A549 (cell line): ENCODE measurements at regions not wholly inside any gene's neighbourhood (a gene's known extent, or its start where the extent isn't known, plus 50 kb on each side); places are given as distances from the start of the nearest gene placed in this dataset.

Source experiments
- ATAC-seq, 2 experiments: fragments of 200-7000 bp in 1 of 2; fragments of >200 bp in 1 of 2; cut with Nextera tagmentation in 1 of 2; cut with Tn5 transposase in 1 of 2; 3 replicates each; pipeline versions ENCODE4 v1.8.0 to v1.9.1; 2018 to 2020; ENCODE audit warnings: mild to moderate bottlenecking in 1 of 2, moderate library complexity in 1 of 2
- CTCF ChIA-PET: fragments of 300-600 bp; sonication (Branson Sonifier 250); formaldehyde crosslinking; extraction: SDS; loops from one replicate; lab custom pipeline; 2021; ENCODE audit warnings: antibody characterized with exemption, inconsistent platforms; lab: Yijun Ruan, JAX
- POLR2A ChIA-PET: fragments of 350-600 bp; formaldehyde crosslinking; extraction: SDS; loops from one replicate; lab custom pipeline; 2021; ENCODE audit warnings: antibody characterized with exemption, inconsistent platforms; lab: Yijun Ruan, JAX
- DNase-seq, 2 experiments: peaks; one replicate each; pipeline versions ENCODE4 v3.0.0 to v3.0.0-alpha.2; 2011 to 2016; ENCODE audit warnings: low read depth in 1 of 2, low spot score in 1 of 2
- FAIRE-seq: peaks from 2 replicates; lab custom pipeline; 2011; peaks lifted over from hg19 to GRCh38; lab: Jason Lieb, UNC
- H3K27ac ChIP-seq, 2 experiments: fragments of >200 bp; sonication (Bioruptor Twin); formaldehyde crosslinking; 3 replicates each; pipeline ENCODE4 v1.5.1; 2016 to 2017
- H3K4me1 ChIP-seq: fragments of >200 bp; sonication (Bioruptor Twin); formaldehyde crosslinking; 3 replicates; pipeline ENCODE4 v1.6.1; 2016
- H3K4me2 ChIP-seq: fragments of >200 bp; sonication (Bioruptor Twin); formaldehyde crosslinking; 3 replicates; pipeline ENCODE4 v1.6.1; 2016
- H3K4me3 ChIP-seq: fragments of >200 bp; sonication (Bioruptor Twin); formaldehyde crosslinking; 3 replicates; pipeline ENCODE4 v1.5.1; 2016
- H3K9me3 ChIP-seq: fragments of >200 bp; sonication (Bioruptor Twin); formaldehyde crosslinking; 3 replicates; pipeline ENCODE4 v1.6.1; 2016
- CBX8 ChIP-seq: fragments of 200-600 bp; sonication (generic); IDR thresholded peaks from 2 replicates; pipeline ENCODE4 v1.6.1; 2016
- CEBPB ChIP-seq, 2 experiments: fragments of >200 bp in 1 of 2; sonication (Bioruptor Twin) in 1 of 2; formaldehyde crosslinking in 1 of 2; IDR thresholded peaks; 2 replicates each; pipeline ENCODE4 v1.6.1; 2012 to 2016
- CHD4 ChIP-seq: fragments of 200-600 bp; sonication (generic); IDR thresholded peaks from 2 replicates; pipeline ENCODE4 v1.6.1; 2016; ENCODE audit warnings: antibody characterized with exemption, mild to moderate bottlenecking, borderline replicate concordance
- EHF ChIP-seq: fragments of 250-450 bp; sonication (Bioruptor Pico); IDR thresholded peaks from 2 replicates; pipeline ENCODE4 v1.5.0; 2020; ENCODE audit warnings: mild to moderate bottlenecking
- EP300 ChIP-seq, 2 experiments: fragments of >200 bp; sonication (Bioruptor Twin); formaldehyde crosslinking; IDR thresholded peaks; 2 replicates in 1 of 2; 3 replicates in 1 of 2; pipeline ENCODE4 v1.6.1; 2016 to 2017
- ESRRA ChIP-seq: fragments of 150-350 bp; IDR thresholded peaks from 2 replicates; pipeline ENCODE4 v1.6.1; 2014; ENCODE audit warnings: mild to moderate bottlenecking, low read length, borderline replicate concordance
- FOSB ChIP-seq: fragments of 250-450 bp; sonication (Bioruptor Pico); IDR thresholded peaks from 2 replicates; pipeline ENCODE4 v1.5.0; 2020; ENCODE audit warnings: mild to moderate bottlenecking, moderate library complexity
- FOSL2 ChIP-seq, 2 experiments: fragments of 450-650 bp in 1 of 2; fragments of >200 bp in 1 of 2; sonication (Bioruptor Twin) in 1 of 2; formaldehyde crosslinking; IDR thresholded peaks; 2 replicates each; pipeline versions ENCODE4 v1.5.0 to v1.6.1; 2016 to 2020; ENCODE audit warnings: mild to moderate bottlenecking in 1 of 2, moderate library complexity in 1 of 2
- GATA3 ChIP-seq: IDR thresholded peaks from 2 replicates; pipeline ENCODE4 v1.6.1; 2012; ENCODE audit warnings: borderline replicate concordance
- HOXA7 ChIP-seq: fragments of 250-450 bp; sonication (Bioruptor Pico); IDR thresholded peaks from 2 replicates; pipeline ENCODE4 v1.5.0; 2020; ENCODE audit warnings: mild to moderate bottlenecking, moderate library complexity
- JUN ChIP-seq, 2 experiments: fragments of >200 bp; sonication (Bioruptor Twin); formaldehyde crosslinking; IDR thresholded peaks; 2 replicates in 1 of 2; 3 replicates in 1 of 2; pipeline ENCODE4 v1.6.1; 2016 to 2017
- JUNB ChIP-seq: fragments of >200 bp; sonication (Bioruptor Twin); formaldehyde crosslinking; IDR thresholded peaks from 2 replicates; pipeline ENCODE4 v1.6.1; 2016
- KDM1A ChIP-seq: fragments of 200-600 bp; sonication (generic); IDR thresholded peaks from 2 replicates; pipeline ENCODE4 v1.6.1; 2016; ENCODE audit warnings: low read depth, mild to moderate bottlenecking
- KDM5A ChIP-seq: fragments of 200-600 bp; sonication (generic); IDR thresholded peaks from 2 replicates; pipeline ENCODE4 v1.6.1; 2016; ENCODE audit warnings: antibody characterized with exemption, mild to moderate bottlenecking
- MAZ ChIP-seq: fragments of 150-350 bp; IDR thresholded peaks from 2 replicates; pipeline ENCODE4 v1.6.1; 2014; ENCODE audit warnings: antibody characterized with exemption, low read depth, low read length, borderline replicate concordance
- NFE2L2 ChIP-seq: fragments of 150-350 bp; conservative IDR thresholded peaks from 2 replicates; pipeline ENCODE4 v1.6.1; 2014; ENCODE audit warnings: low read length
- NPAS2 ChIP-seq: fragments of 250-450 bp; sonication (Bioruptor Pico); IDR thresholded peaks from 2 replicates; pipeline ENCODE4 v1.8.0; 2022; ENCODE audit warnings: mild to moderate bottlenecking, moderate library complexity, borderline replicate concordance
- NR3C1 ChIP-seq: fragments of >200 bp; sonication (Bioruptor Twin); formaldehyde crosslinking; IDR thresholded peaks from 3 replicates; pipeline ENCODE4 v1.6.1; 2017
- PHF8 ChIP-seq: fragments of 200-600 bp; sonication (generic); IDR thresholded peaks from 2 replicates; pipeline ENCODE4 v1.6.1; 2016; ENCODE audit warnings: low read depth, mild to moderate bottlenecking, antibody characterized with exemption, moderate library complexity, borderline replicate concordance
- RAD21 ChIP-seq, 2 experiments: fragments of >200 bp in 1 of 2; sonication (Bioruptor Twin) in 1 of 2; formaldehyde crosslinking in 1 of 2; IDR thresholded peaks in 1 of 2; conservative IDR thresholded peaks in 1 of 2; 2 replicates in 1 of 2; 3 replicates in 1 of 2; pipeline ENCODE4 v1.6.1; 2012 to 2018; ENCODE audit warnings: inconsistent platforms in 1 of 2
- RARB ChIP-seq: fragments of 250-450 bp; sonication (Bioruptor Pico); IDR thresholded peaks from 2 replicates; pipeline ENCODE4 v1.8.0; 2021; ENCODE audit warnings: mild to moderate bottlenecking, moderate library complexity
- RFX5 ChIP-seq: fragments of 450-650 bp; IDR thresholded peaks from 2 replicates; pipeline ENCODE4 v1.7.1; 2014; ENCODE audit warnings: antibody characterized with exemption, mild to moderate bottlenecking, moderate library complexity
- RNF2 ChIP-seq: fragments of 200-600 bp; sonication (generic); IDR thresholded peaks from 2 replicates; pipeline ENCODE4 v1.6.1; 2016; ENCODE audit warnings: low read depth, mild to moderate bottlenecking, antibody characterized with exemption, moderate library complexity, borderline replicate concordance
- SMC3 ChIP-seq: fragments of >200 bp; sonication (Bioruptor Twin); formaldehyde crosslinking; IDR thresholded peaks from 3 replicates; pipeline ENCODE4 v1.6.1; 2018; ENCODE audit warnings: inconsistent platforms
- SREBF2 ChIP-seq: fragments of 450-650 bp; IDR thresholded peaks from 2 replicates; pipeline ENCODE4 v1.6.1; 2014; ENCODE audit warnings: mild to moderate bottlenecking, moderate library complexity
- TFCP2L1 ChIP-seq: fragments of 250-450 bp; sonication (Bioruptor Pico); IDR thresholded peaks from 2 replicates; pipeline ENCODE4 v1.5.0; 2021; ENCODE audit warnings: mild to moderate bottlenecking
- TP53 ChIP-seq: fragments of 250-450 bp; sonication (Bioruptor Pico); IDR thresholded peaks from 2 replicates; pipeline ENCODE4 v1.5.0; 2021; ENCODE audit warnings: mild to moderate bottlenecking, moderate library complexity
- ZFP36 ChIP-seq: fragments of 450-650 bp; IDR thresholded peaks from 2 replicates; pipeline ENCODE4 v1.6.1; 2014; ENCODE audit warnings: borderline replicate concordance; ENCODE audit not compliant: partially characterized antibody
- WGBS: methylation state at CpG from one replicate; pipeline ENCODE4 v1.1.6; 2017; ENCODE audit errors: missing lambda C conversion rate; 5-methylcytosine and 5-hydroxymethylcytosine counted together
- TF ChIP-seq, protein P1 (sequence below): fragments of 250-450 bp; sonication (Bioruptor Pico); IDR thresholded peaks from 2 replicates; pipeline ENCODE4 v1.5.0; 2020; ENCODE audit warnings: low read depth, mild to moderate bottlenecking, moderate library complexity
- TF ChIP-seq, protein P2 (sequence below): fragments of >200 bp; sonication (Bioruptor Twin); formaldehyde crosslinking; IDR thresholded peaks from 3 replicates; pipeline ENCODE4 v1.6.1; 2016
- TF ChIP-seq, protein P3 (sequence below): IDR thresholded peaks from 2 replicates; pipeline ENCODE4 v1.6.1; 2012
- TF ChIP-seq, protein P4 (sequence below): fragments of >200 bp; sonication (Bioruptor Twin); formaldehyde crosslinking; IDR thresholded peaks from 2 replicates; pipeline ENCODE4 v1.6.1; 2016
- TF ChIP-seq, protein P5 (sequence below): fragments of 450-650 bp; IDR thresholded peaks from 2 replicates; pipeline ENCODE4 v1.6.1; 2014; ENCODE audit warnings: antibody characterized with exemption
- TF ChIP-seq, protein P6 (sequence below): fragments of 150-350 bp; IDR thresholded peaks from 2 replicates; pipeline ENCODE4 v1.6.1; 2014; ENCODE audit warnings: low read depth, mild to moderate bottlenecking, low read length
- TF ChIP-seq, protein P7 (sequence below): fragments of 250-450 bp; sonication (Bioruptor Pico); IDR thresholded peaks from 2 replicates; pipeline ENCODE4 v1.5.0; 2021; ENCODE audit warnings: mild to moderate bottlenecking, moderate library complexity, borderline replicate concordance

DNA sequence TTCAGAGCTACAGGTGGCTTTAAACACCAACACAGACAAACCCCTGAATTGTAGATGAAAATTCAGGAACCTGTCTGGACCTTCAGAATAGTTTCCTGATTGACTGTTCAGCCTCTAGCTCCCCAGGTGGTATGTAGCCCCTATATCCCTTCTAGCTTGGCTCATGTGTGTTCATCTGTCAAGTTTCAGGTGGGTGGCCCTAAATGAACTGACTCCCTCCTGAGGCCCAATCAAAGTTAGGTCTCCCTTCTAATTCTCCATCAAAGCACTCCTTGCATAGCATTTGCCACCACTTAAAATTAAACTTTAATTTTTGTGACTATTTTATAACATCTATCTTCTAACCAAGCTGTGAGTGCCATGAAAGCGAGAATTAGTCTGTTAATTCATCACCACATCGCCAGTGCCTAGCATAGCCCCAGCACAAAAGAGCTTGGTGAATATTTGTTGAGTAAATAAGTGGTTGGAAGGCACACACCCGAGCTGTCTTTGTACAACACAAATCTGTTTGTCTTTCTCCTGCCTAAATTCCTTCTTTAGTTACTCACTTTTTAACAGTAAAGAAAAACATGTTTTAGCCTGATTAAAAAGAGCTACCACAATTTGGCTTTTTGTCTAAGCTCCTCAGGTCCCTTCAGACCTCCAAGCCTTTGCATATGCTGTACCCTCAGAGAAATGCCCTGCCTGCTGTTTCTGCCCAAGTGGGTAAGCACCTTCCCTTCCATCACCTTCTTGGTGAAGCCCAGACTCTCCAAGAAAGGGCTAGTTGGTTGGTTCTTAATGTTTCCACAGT is 138.1 kb upstream of the HMHB1 start:
- H3K9me3 ChIP-seq = peaks cover 6% of the 10 kb centered on the region; the same call in 1 of the 3 replicates
- ChIA-PET POLR2A (no interaction called here), CTCF (interaction anchor here (1.1 to 1.7 kb wide), 3 partner anchors 10 to 151 kb away, joined by 3 to 9 read pairs (median 5); no protein-coding TSS in a partner anchor)
- WGBS = 1% methylated on average over 3 of the region's 3 CpGs
- FAIRE-seq = peak; percentile 88
- H3K4me2 ChIP-seq = peak overlapping the region; percentile 73
- ATAC-seq = peak; percentile 72 to 91
- DNase-seq = peak in 1 of 2 experiments; percentile 75
- peak overlapping the region; percentile 71 to 74 for H3K27ac ChIP-seq
- peaks cover 51% of the 10 kb centered on the region for H3K4me1 ChIP-seq
- H3K4me3 ChIP-seq = no peak overlapping the region
- TF ChIP-seq NR3C1 = no peak
- no peak for TF ChIP-seq CHD4
- TF ChIP-seq SMC3 = 0 out of 3 replicates have a peak, but pooled peaks have one; percentile 18
- peak; percentile 25 to 26; a peak in 1 of 5 replicates for TF ChIP-seq EP300 (IDR thresholded peaks at IDR 0.05)
- TF ChIP-seq HOXA7 (CRISPR knock-in tag) = no peak
- TF ChIP-seq, protein P1, sequence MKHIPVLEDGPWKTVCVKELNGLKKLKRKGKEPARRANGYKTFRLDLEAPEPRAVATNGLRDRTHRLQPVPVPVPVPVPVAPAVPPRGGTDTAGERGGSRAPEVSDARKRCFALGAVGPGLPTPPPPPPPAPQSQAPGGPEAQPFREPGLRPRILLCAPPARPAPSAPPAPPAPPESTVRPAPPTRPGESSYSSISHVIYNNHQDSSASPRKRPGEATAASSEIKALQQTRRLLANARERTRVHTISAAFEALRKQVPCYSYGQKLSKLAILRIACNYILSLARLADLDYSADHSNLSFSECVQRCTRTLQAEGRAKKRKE = no peak
- no peak for TF ChIP-seq KDM5A
- no peak for TF ChIP-seq KDM1A
- TF ChIP-seq, protein P2, sequence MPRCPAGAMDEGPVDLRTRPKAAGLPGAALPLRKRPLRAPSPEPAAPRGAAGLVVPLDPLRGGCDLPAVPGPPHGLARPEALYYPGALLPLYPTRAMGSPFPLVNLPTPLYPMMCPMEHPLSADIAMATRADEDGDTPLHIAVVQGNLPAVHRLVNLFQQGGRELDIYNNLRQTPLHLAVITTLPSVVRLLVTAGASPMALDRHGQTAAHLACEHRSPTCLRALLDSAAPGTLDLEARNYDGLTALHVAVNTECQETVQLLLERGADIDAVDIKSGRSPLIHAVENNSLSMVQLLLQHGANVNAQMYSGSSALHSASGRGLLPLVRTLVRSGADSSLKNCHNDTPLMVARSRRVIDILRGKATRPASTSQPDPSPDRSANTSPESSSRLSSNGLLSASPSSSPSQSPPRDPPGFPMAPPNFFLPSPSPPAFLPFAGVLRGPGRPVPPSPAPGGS = no peak
- TF ChIP-seq, protein P3, sequence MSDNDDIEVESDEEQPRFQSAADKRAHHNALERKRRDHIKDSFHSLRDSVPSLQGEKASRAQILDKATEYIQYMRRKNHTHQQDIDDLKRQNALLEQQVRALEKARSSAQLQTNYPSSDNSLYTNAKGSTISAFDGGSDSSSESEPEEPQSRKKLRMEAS = no peak; the same call in 1 of the 2 replicates
- no peak for TF ChIP-seq MAZ
- peak; percentile 90 for TF ChIP-seq GATA3
- TF ChIP-seq ZFP36 = no peak
- TF ChIP-seq NPAS2 (CRISPR knock-in tag) = no peak
- no peak for TF ChIP-seq TFCP2L1
- no peak for TF ChIP-seq RFX5
- TF ChIP-seq JUN (IDR thresholded peaks at IDR 0.05) = peak in 1 of 2 experiments; percentile 54; a peak in 1 of 5 replicates
- no peak for TF ChIP-seq TP53 (CRISPR knock-in tag)
- peak; percentile 24 to 39; a peak in 3 of 5 replicates for TF ChIP-seq RAD21 (conservative IDR thresholded peaks at IDR 0.05 in 1 of 2, IDR thresholded peaks at IDR 0.05 in 1 of 2)
- TF ChIP-seq, protein P4, sequence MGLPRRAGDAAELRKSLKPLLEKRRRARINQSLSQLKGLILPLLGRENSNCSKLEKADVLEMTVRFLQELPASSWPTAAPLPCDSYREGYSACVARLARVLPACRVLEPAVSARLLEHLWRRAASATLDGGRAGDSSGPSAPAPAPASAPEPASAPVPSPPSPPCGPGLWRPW = no peak
- peak in 1 of 2 experiments; percentile 43; a peak in 1 of 4 replicates for TF ChIP-seq CEBPB (IDR thresholded peaks at IDR 0.05)
- TF ChIP-seq ESRRA = no peak
- TF ChIP-seq EHF = no peak
- no peak for TF ChIP-seq PHF8
- TF ChIP-seq, protein P5, sequence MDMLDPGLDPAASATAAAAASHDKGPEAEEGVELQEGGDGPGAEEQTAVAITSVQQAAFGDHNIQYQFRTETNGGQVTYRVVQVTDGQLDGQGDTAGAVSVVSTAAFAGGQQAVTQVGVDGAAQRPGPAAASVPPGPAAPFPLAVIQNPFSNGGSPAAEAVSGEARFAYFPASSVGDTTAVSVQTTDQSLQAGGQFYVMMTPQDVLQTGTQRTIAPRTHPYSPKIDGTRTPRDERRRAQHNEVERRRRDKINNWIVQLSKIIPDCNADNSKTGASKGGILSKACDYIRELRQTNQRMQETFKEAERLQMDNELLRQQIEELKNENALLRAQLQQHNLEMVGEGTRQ = no peak
- TF ChIP-seq CBX8 = no peak
- TF ChIP-seq, protein P6, sequence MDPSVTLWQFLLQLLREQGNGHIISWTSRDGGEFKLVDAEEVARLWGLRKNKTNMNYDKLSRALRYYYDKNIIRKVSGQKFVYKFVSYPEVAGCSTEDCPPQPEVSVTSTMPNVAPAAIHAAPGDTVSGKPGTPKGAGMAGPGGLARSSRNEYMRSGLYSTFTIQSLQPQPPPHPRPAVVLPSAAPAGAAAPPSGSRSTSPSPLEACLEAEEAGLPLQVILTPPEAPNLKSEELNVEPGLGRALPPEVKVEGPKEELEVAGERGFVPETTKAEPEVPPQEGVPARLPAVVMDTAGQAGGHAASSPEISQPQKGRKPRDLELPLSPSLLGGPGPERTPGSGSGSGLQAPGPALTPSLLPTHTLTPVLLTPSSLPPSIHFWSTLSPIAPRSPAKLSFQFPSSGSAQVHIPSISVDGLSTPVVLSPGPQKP = no peak
- no peak for TF ChIP-seq RNF2
- peak; percentile 23; the same call in 1 of the 2 replicates for TF ChIP-seq FOSL2 (IDR thresholded peaks at IDR 0.05)
- TF ChIP-seq FOSL2 (CRISPR knock-in tag; IDR thresholded peaks at IDR 0.05) = peak; percentile 72; the same call in 1 of the 2 replicates
- TF ChIP-seq, protein P7, sequence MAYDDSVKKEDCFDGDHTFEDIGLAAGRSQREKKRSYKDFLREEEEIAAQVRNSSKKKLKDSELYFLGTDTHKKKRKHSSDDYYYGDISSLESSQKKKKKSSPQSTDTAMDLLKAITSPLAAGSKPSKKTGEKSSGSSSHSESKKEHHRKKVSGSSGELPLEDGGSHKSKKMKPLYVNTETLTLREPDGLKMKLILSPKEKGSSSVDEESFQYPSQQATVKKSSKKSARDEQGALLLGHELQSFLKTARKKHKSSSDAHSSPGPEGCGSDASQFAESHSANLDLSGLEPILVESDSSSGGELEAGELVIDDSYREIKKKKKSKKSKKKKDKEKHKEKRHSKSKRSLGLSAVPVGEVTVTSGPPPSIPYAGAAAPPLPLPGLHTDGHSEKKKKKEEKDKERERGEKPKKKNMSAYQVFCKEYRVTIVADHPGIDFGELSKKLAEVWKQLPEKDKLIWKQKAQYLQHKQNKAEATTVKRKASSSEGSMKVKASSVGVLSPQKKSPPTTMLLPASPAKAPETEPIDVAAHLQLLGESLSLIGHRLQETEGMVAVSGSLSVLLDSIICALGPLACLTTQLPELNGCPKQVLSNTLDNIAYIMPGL (CRISPR knock-in tag) = no peak
- no peak for TF ChIP-seq FOSB (CRISPR knock-in tag)
- TF ChIP-seq SREBF2 = no peak
- TF ChIP-seq JUNB = peak; percentile 47; the same call in 1 of the 2 replicates
- no peak for TF ChIP-seq RARB (CRISPR knock-in tag)
- TF ChIP-seq NFE2L2 = no peak
